GM23338 (cell line): ENCODE measurements at regions not wholly inside any gene's neighbourhood (a gene's known extent, or its start where the extent isn't known, plus 50 kb on each side); places are given as distances from the start of the nearest gene placed in this dataset.

ENCODE experiments used
- ATAC-seq: fragments of 200-7000 bp; cut with Tn5 transposase; 3 replicates; pipeline ENCODE4 v1.9.1; 2020
- DNase-seq: peaks from one replicate; pipeline ENCODE4 v3.0.0-alpha.2; 2015; ENCODE audit warnings: low spot score
- H2AFZ ChIP-seq: fragments of 200-600 bp; sonication (generic); 2 replicates; pipeline ENCODE4 v1.8.0; 2016; ENCODE audit warnings: antibody characterized with exemption, mild to moderate bottlenecking, moderate library complexity
- H3F3A ChIP-seq: fragments of 200-600 bp; sonication (generic); replicated peaks from 2 replicates; pipeline ENCODE4 v1.8.0; 2017; ENCODE audit warnings: antibody characterized with exemption, mixed run types, low read depth
- H3K27ac ChIP-seq: fragments of 200-600 bp; sonication (generic); 2 replicates; pipeline ENCODE4 v1.6.1; 2016; ENCODE audit warnings: low read depth
- H3K27me3 ChIP-seq: fragments of 200-600 bp; sonication (generic); 2 replicates; pipeline ENCODE4 v1.8.0; 2016; ENCODE audit warnings: mild to moderate bottlenecking, mixed run types, moderate library complexity; ENCODE audit not compliant: insufficient read depth
- H3K36me3 ChIP-seq: fragments of 200-600 bp; sonication (generic); 2 replicates; pipeline ENCODE4 v1.8.0; 2016; ENCODE audit warnings: mild to moderate bottlenecking; ENCODE audit not compliant: insufficient read depth
- H3K4me1 ChIP-seq: fragments of 200-600 bp; sonication (generic); 2 replicates; pipeline ENCODE4 v1.8.0; 2016; ENCODE audit warnings: mild to moderate bottlenecking, moderate library complexity; ENCODE audit not compliant: insufficient read depth
- H3K4me2 ChIP-seq: fragments of 200-600 bp; sonication (generic); 2 replicates; pipeline ENCODE4 v1.7.1; 2017; ENCODE audit warnings: mixed run types
- H3K4me3 ChIP-seq: fragments of 200-600 bp; sonication (generic); 2 replicates; pipeline ENCODE4 v1.6.1; 2016; ENCODE audit warnings: mixed run types
- H3K79me2 ChIP-seq: fragments of 200-600 bp; sonication (generic); replicated peaks from 2 replicates; pipeline ENCODE4 v1.8.0; 2017; ENCODE audit warnings: mild to moderate bottlenecking; ENCODE audit not compliant: insufficient read depth
- H3K9me2 ChIP-seq: fragments of 200-600 bp; sonication (generic); 2 replicates; pipeline ENCODE4 v1.8.0; 2017; ENCODE audit not compliant: insufficient read depth
- H4K20me1 ChIP-seq: fragments of 200-600 bp; sonication (generic); replicated peaks from 2 replicates; pipeline ENCODE4 v1.8.0; 2017; ENCODE audit warnings: mild to moderate bottlenecking; ENCODE audit not compliant: insufficient read depth
- H3K27ac Mint-ChIP-seq: 2 replicates; pipeline ENCODE4 v1.8.0; 2020; ENCODE audit warnings: inconsistent platforms, mild to moderate bottlenecking, moderate library complexity, mixed read lengths
- H3K27me3 Mint-ChIP-seq: 3 replicates; pipeline ENCODE4 v1.8.0; 2022; ENCODE audit warnings: low read depth, mild to moderate bottlenecking, moderate library complexity, mixed read lengths, inconsistent platforms; ENCODE audit not compliant: insufficient read depth, poor library complexity
- H3K36me3 Mint-ChIP-seq: 3 replicates; pipeline ENCODE4 v1.8.0; 2021; ENCODE audit warnings: low read depth, mild to moderate bottlenecking, inconsistent platforms, moderate library complexity, mixed read lengths
- H3K4me1 Mint-ChIP-seq: 3 replicates; pipeline ENCODE4 v1.8.0; 2020; ENCODE audit warnings: mild to moderate bottlenecking, inconsistent platforms, mixed read lengths
- H3K4me3 Mint-ChIP-seq: 3 replicates; pipeline ENCODE4 v1.8.0; 2021; ENCODE audit warnings: moderate library complexity, mild to moderate bottlenecking, inconsistent platforms, mixed read lengths
- H3K9me3 Mint-ChIP-seq: 3 replicates; pipeline ENCODE4 v1.8.0; 2020; ENCODE audit warnings: moderate library complexity, mild to moderate bottlenecking, inconsistent platforms, mixed read lengths
- CREB1 ChIP-seq: fragments of 250-450 bp; sonication (Bioruptor Pico); IDR thresholded peaks from 2 replicates; pipeline ENCODE4 v1.5.0; 2020; ENCODE audit warnings: low read depth, mild to moderate bottlenecking, moderate library complexity
- ETS1 ChIP-seq: IDR thresholded peaks from 2 replicates; pipeline ENCODE4 v1.6.1; 2016; ENCODE audit warnings: antibody characterized with exemption
- EZH2 ChIP-seq: fragments of 200-600 bp; sonication (generic); IDR thresholded peaks from one replicate; pipeline ENCODE4 v1.8.0; 2017; ENCODE audit warnings: antibody characterized with exemption, mild to moderate bottlenecking, low read depth; ENCODE audit not compliant: unreplicated experiment
- EZH2phosphoT487 ChIP-seq: fragments of 200-600 bp; sonication (generic); IDR thresholded peaks from one replicate; pipeline ENCODE4 v1.8.1; 2018; ENCODE audit warnings: antibody characterized with exemption; ENCODE audit not compliant: unreplicated experiment
- NANOG ChIP-seq: IDR thresholded peaks from 2 replicates; pipeline ENCODE4 v1.6.1; 2016; ENCODE audit warnings: antibody characterized with exemption, borderline replicate concordance
- REST ChIP-seq: IDR thresholded peaks from one replicate; pipeline ENCODE4 v1.6.1; 2018; ENCODE audit warnings: antibody characterized with exemption; ENCODE audit not compliant: unreplicated experiment
- STAT1 ChIP-seq: IDR thresholded peaks from one replicate; pipeline ENCODE4 v1.6.1; 2016; ENCODE audit warnings: antibody characterized with exemption; ENCODE audit not compliant: unreplicated experiment
- ZNF114 ChIP-seq: fragments of 250-450 bp; sonication (Bioruptor Pico); IDR thresholded peaks from 2 replicates; pipeline ENCODE4 v1.5.0; 2020; ENCODE audit warnings: mild to moderate bottlenecking, moderate library complexity
- ZNF331 ChIP-seq: fragments of 250-450 bp; sonication (Bioruptor Pico); IDR thresholded peaks from 2 replicates; pipeline ENCODE4 v1.5.0; 2020; ENCODE audit warnings: low read depth, mild to moderate bottlenecking, moderate library complexity
- ZNF462 ChIP-seq: fragments of 250-450 bp; sonication (Bioruptor Pico); IDR thresholded peaks from 2 replicates; pipeline ENCODE4 v1.5.0; 2020; ENCODE audit warnings: mild to moderate bottlenecking, moderate library complexity

- no peak for TF ChIP-seq REST
Measured at GRCh38 chr9:28059192-28059591, 485.9 kb upstream of the C9orf72 start (continued).

GRCh38 chr9:28064241-28064815 lies 491.0 kb upstream of the C9orf72 start:
- Histone ChIP-seq H2AFZ (peak overlapping the region; percentile 38; the same call in 1 of the 2 replicates), H3F3A (no peaks in the 10 kb centered on the region), H4K20me1 (no peaks in the 10 kb centered on the region), H3K4me2 (no peak overlapping the region), H3K4me1 (0 out of 2 replicates have a peak, but pooled peaks cover 8% of the 10 kb centered on the region), H3K27ac (no peak overlapping the region), H3K27me3 (no peaks in the 10 kb centered on the region), H3K9me2 (no peaks in the 10 kb centered on the region), H3K4me3 (no peak overlapping the region), H3K36me3 (no peaks in the 10 kb centered on the region), H3K79me2 (no peaks in the 10 kb centered on the region)
- no peak overlapping the region for H3K4me3 Mint-ChIP-seq
- H3K27me3 Mint-ChIP-seq: peaks cover under 1% of the 10 kb centered on the region
- peaks cover 14% of the 10 kb centered on the region for H3K4me1 Mint-ChIP-seq
- no peak for ATAC-seq
- no peak overlapping the region for H3K27ac Mint-ChIP-seq
- no peak for DNase-seq
- no peaks in the 10 kb centered on the region for H3K9me3 Mint-ChIP-seq
- no peaks in the 10 kb centered on the region for H3K36me3 Mint-ChIP-seq
- TF ChIP-seq ETS1 (no peak), EZH2phosphoT487 (no peak), ZNF114 (CRISPR knock-in tag) (no peak), STAT1 (no peak), REST (no peak), ZNF462 (CRISPR knock-in tag) (no peak), NANOG (no peak), EZH2 (no peak), ZNF331 (CRISPR knock-in tag) (no peak), CREB1 (CRISPR knock-in tag) (no peak)
